ENCODE measurements at regions not wholly inside any gene's neighbourhood (a gene's known extent, or its start where the extent isn't known, plus 50 kb on each side); places are given as distances from the start of the nearest gene placed in this dataset.

GRCh38 chr4:83196921-83197320 is 82.4 kb upstream of the PLAC8 start:
- Histone ChIP-seq H3K9me3 (ENCODE audit: control insufficient read depth, insufficient read depth, low read length) (peaks cover 5% of the 10 kb centered on the region; the same call in 1 of the 2 replicates), H2BK20ac (ENCODE audit: low read depth, low read length) (no peak overlapping the region), H2AK9ac (replicated peaks; ENCODE audit: low read depth, low read length, poor library complexity) (no peak overlapping the region), H3K4ac (ENCODE audit: low read depth, low read length) (no peak overlapping the region), H2BK15ac (ENCODE audit: low read depth, low read length) (no peak overlapping the region), H3K4me2 (ENCODE audit: low read depth, low read length) (no peak overlapping the region), H3K79me1 (ENCODE audit: low read depth in 1 of 2, low read length in 2 of 2) (no peaks in the 10 kb centered on the region), H3K27ac (ENCODE audit: insufficient read depth, low read length) (no peak overlapping the region), H2AK5ac (ENCODE audit: low read depth, low read length) (no peak overlapping the region), H2AFZ (replicated peaks; ENCODE audit: low read length, poor library complexity) (no peak overlapping the region), H3K4me1 (ENCODE audit: control insufficient read depth, insufficient read depth, low read length) (no peaks in the 10 kb centered on the region), H4K20me1 (ENCODE audit: insufficient read depth, low read length) (no peaks in the 10 kb centered on the region), H3K4me3 (ENCODE audit: insufficient read depth, low read depth, low read length) (no peak overlapping the region), H2BK5ac (ENCODE audit: low read depth, low read length, poor library complexity, severe bottlenecking) (no peak overlapping the region), H3K18ac (ENCODE audit: low read depth, low read length) (no peak overlapping the region), H3K23ac (ENCODE audit: low read depth, low read length) (no peak overlapping the region), H3K36me3 (ENCODE audit: control insufficient read depth, insufficient read depth, low read length) (no peaks in the 10 kb centered on the region), H3K9ac (ENCODE audit: low read depth, low read length) (no peak overlapping the region), H3K14ac (replicated peaks; ENCODE audit: low read depth, low read length) (no peak overlapping the region), H3K9me1 (ENCODE audit: insufficient read depth, low read length) (no peaks in the 10 kb centered on the region), H3K27me3 (ENCODE audit: control insufficient read depth, insufficient read depth, low read length) (no peaks in the 10 kb centered on the region), H2BK120ac (ENCODE audit: low read depth, low read length) (no peak overlapping the region), H4K5ac (ENCODE audit: low read depth, low read length) (no peak overlapping the region), H4K8ac (ENCODE audit: low read depth in 2 of 2, low read length in 2 of 2) (no peak overlapping the region), H4K91ac (ENCODE audit: insufficient read depth, low read depth, low read length) (no peak overlapping the region), H3K56ac (ENCODE audit: extremely low read depth, insufficient read depth, low read length) (no peak overlapping the region)
- ATAC-seq (ENCODE audit: low read depth) (no peak), DNase-seq (no peak)
- WGBS, 2 experiments (ENCODE audit: extremely low coverage in 2 of 2, insufficient read length in 1 of 2): no CpG with 5 or more reads among the region's 2 CpGs
- intact Hi-C loops (cut with micrococcal nuclease): no loop called here
- ChIA-PET CTCF (interaction anchor here (0.6 kb wide), 1 partner anchor 65 kb away, joined by 3 read pairs; no protein-coding TSS in a partner anchor), POLR2A (ENCODE audit: unreplicated experiment) (no interaction called here)
- TF ChIP-seq RCOR1 (IDR thresholded peaks at IDR 0.05; ENCODE audit: insufficient replicate concordance, low read length) (no peak), FOS (IDR thresholded peaks at IDR 0.05; ENCODE audit: low read depth, low read length) (no peak)
- BruUV-seq (replicated peaks): no TSS peak
- dilution Hi-C loops (cut with HindIII; ENCODE audit: low sequenced_read_pairs, unreplicated experiment): no loop called here
- in situ Hi-C loops (cut with MboI; ENCODE audit: low sequenced_read_pairs): no loop called here

All from IMR-90 (cell line).